ENCODE measurements at regions not wholly inside any gene's neighbourhood (a gene's known extent, or its start where the extent isn't known, plus 50 kb on each side); places are given as distances from the start of the nearest gene placed in this dataset.

DNA sequence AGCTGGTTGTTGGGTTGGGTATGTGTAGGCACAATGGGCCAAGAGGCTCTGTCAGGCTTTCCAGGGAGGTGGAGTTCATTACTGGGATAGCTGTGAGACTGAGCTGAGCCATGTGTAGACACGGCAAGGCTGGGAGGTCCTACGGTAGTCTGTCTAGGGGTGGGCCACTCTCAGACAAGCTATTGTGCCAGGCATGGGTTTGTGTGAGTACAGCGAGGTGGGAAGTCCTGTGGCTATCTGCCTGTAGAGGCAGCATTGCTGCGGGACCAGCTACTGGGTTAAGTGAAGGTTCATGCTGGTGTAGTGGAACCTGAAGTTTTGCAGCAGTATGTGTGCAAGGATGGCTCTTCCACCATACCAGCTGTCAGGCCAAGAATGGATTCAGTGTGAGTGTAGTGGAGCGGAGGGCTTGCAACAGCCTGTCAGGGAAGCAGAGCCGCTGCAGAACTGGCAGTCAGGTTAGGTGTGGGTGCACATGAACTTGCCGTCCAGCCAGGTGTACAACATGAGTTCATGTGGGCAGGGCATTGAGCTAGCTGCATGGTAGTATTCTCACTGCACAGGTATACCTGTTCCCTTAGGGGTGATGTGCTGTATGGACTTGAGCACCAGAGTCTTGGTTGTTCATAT lies 78.0 kb upstream of the CENPW start:
- Histone ChIP-seq H3K9me3 (ENCODE audit: low read depth, low read length) (no peaks in the 10 kb centered on the region; the same call in 1 of the 2 replicates), H3K9ac (ENCODE audit: insufficient read length) (no peak overlapping the region), H3K27ac (no peak overlapping the region), H3K36me3 (ENCODE audit: insufficient read depth, low read length) (no peaks in the 10 kb centered on the region), H3K4me3 (no peak overlapping the region)
- TF ChIP-seq FOXP2 (optimal IDR thresholded peaks at IDR 0.05; ENCODE audit: control extremely low read depth, extremely low read length, insufficient read depth): no peak
- no peak for TF ChIP-seq POLR2AphosphoS5 (IDR thresholded peaks at IDR 0.05; ENCODE audit: borderline replicate concordance, low read depth, low read length)
- TF ChIP-seq EZH2 (IDR thresholded peaks at IDR 0.05): no peak
- DNase-seq (ENCODE audit: low read depth, low spot score): no peak

- Histone ChIP-seq H3K36me3 (ENCODE audit: insufficient read depth, low read length) (no peaks in the 10 kb centered on the region), H3K9ac (ENCODE audit: insufficient read length) (no peak overlapping the region), H3K4me3 (no peak overlapping the region), H3K9me3 (ENCODE audit: low read depth, low read length) (no peaks in the 10 kb centered on the region; the same call in 1 of the 2 replicates), H3K27ac (no peak overlapping the region)
- TF ChIP-seq EZH2 (IDR thresholded peaks at IDR 0.05) (no peak), POLR2AphosphoS5 (IDR thresholded peaks at IDR 0.05; ENCODE audit: borderline replicate concordance, low read depth, low read length) (no peak), FOXP2 (optimal IDR thresholded peaks at IDR 0.05; ENCODE audit: control extremely low read depth, extremely low read length, insufficient read depth) (no peak)
- DNase-seq (ENCODE audit: low read depth, low spot score): no peak
These were observed 75.7 kb upstream of the CENPW start for GRCh38 chr6:126264265-126264664.

- TF ChIP-seq POLR2AphosphoS5 (IDR thresholded peaks at IDR 0.05; ENCODE audit: borderline replicate concordance, low read depth, low read length): no peak
- no peak for TF ChIP-seq FOXP2 (optimal IDR thresholded peaks at IDR 0.05; ENCODE audit: control extremely low read depth, extremely low read length, insufficient read depth)
- TF ChIP-seq EZH2 (IDR thresholded peaks at IDR 0.05): no peak
- no peaks in the 10 kb centered on the region; the same call in 1 of the 2 replicates for H3K9me3 ChIP-seq (ENCODE audit: low read depth, low read length)
- no peak overlapping the region for H3K4me3 ChIP-seq
- H3K27ac ChIP-seq: no peak overlapping the region
- H3K36me3 ChIP-seq (ENCODE audit: insufficient read depth, low read length): no peaks in the 10 kb centered on the region
- no peak overlapping the region for H3K9ac ChIP-seq (ENCODE audit: insufficient read length)
- DNase-seq (ENCODE audit: low read depth, low spot score): no peak
These were observed 73.3 kb upstream of the CENPW start for GRCh38 chr6:126266664-126267063.

DNA sequence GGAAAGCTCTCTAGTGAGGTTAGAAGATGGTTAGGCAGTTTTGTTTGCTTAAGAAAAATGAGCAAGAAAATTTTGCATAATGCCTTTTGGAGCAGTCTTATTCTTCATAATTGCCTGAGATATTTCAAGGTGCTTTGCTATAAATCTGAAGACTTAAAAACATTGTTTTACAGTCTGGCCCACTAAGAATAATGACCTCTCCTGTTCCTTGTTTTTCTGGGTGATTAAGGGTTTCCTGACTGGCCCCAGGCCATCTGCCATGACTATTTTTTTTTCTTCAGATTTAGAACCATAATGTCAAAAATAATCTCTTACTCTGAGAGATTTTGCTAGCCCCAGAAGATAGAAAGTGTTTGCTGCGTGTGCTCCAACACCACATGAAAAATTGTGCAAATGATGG lies 72.3 kb upstream of the CENPW start:
- Histone ChIP-seq H3K9ac (ENCODE audit: insufficient read length) (no peak overlapping the region), H3K27ac (no peak overlapping the region), H3K9me3 (ENCODE audit: low read depth, low read length) (no peaks in the 10 kb centered on the region), H3K4me3 (no peak overlapping the region), H3K36me3 (ENCODE audit: insufficient read depth, low read length) (no peaks in the 10 kb centered on the region)
- DNase-seq (ENCODE audit: low read depth, low spot score): no peak
- TF ChIP-seq FOXP2 (optimal IDR thresholded peaks at IDR 0.05; ENCODE audit: control extremely low read depth, extremely low read length, insufficient read depth): no peak
- no peak for TF ChIP-seq POLR2AphosphoS5 (IDR thresholded peaks at IDR 0.05; ENCODE audit: borderline replicate concordance, low read depth, low read length)
- TF ChIP-seq EZH2 (IDR thresholded peaks at IDR 0.05): no peak

GRCh38 chr6:126268092-126268491 lies 71.8 kb upstream of the CENPW start:
- no peak for TF ChIP-seq POLR2AphosphoS5 (IDR thresholded peaks at IDR 0.05; ENCODE audit: borderline replicate concordance, low read depth, low read length)
- TF ChIP-seq FOXP2 (optimal IDR thresholded peaks at IDR 0.05; ENCODE audit: control extremely low read depth, extremely low read length, insufficient read depth): no peak
- no peak for TF ChIP-seq EZH2 (IDR thresholded peaks at IDR 0.05)
- no peaks in the 10 kb centered on the region for H3K9me3 ChIP-seq (ENCODE audit: low read depth, low read length)
- DNase-seq (ENCODE audit: low read depth, low spot score): peak; percentile 6
- no peak overlapping the region for H3K27ac ChIP-seq
- H3K9ac ChIP-seq (ENCODE audit: insufficient read length): no peak overlapping the region
- H3K4me3 ChIP-seq: no peak overlapping the region
- no peaks in the 10 kb centered on the region for H3K36me3 ChIP-seq (ENCODE audit: insufficient read depth, low read length)

GRCh38 chr6:126280287-126280686 lies 59.6 kb upstream of the CENPW start:
- Histone ChIP-seq H3K4me3 (no peak overlapping the region), H3K36me3 (ENCODE audit: insufficient read depth, low read length) (no peaks in the 10 kb centered on the region), H3K27ac (no peak overlapping the region), H3K9ac (ENCODE audit: insufficient read length) (no peak overlapping the region), H3K9me3 (ENCODE audit: low read depth, low read length) (no peaks in the 10 kb centered on the region)
- no peak for DNase-seq (ENCODE audit: low read depth, low spot score)
- TF ChIP-seq EZH2 (IDR thresholded peaks at IDR 0.05) (no peak), POLR2AphosphoS5 (IDR thresholded peaks at IDR 0.05; ENCODE audit: borderline replicate concordance, low read depth, low read length) (no peak), FOXP2 (optimal IDR thresholded peaks at IDR 0.05; ENCODE audit: control extremely low read depth, extremely low read length, insufficient read depth) (no peak)

GRCh38 chr6:126285871-126286365 lies 54.0 kb upstream of the CENPW start:
- Histone ChIP-seq H3K36me3 (ENCODE audit: insufficient read depth, low read length) (no peaks in the 10 kb centered on the region), H3K27ac (no peak overlapping the region), H3K4me3 (no peak overlapping the region), H3K9ac (ENCODE audit: insufficient read length) (no peak overlapping the region), H3K9me3 (ENCODE audit: low read depth, low read length) (no peaks in the 10 kb centered on the region)
- TF ChIP-seq EZH2 (IDR thresholded peaks at IDR 0.05): no peak
- DNase-seq (ENCODE audit: low read depth, low spot score): no peak
